Hematopoietic multipotent progenitor cell (in vitro differentiated cells): ENCODE measurements at regions not wholly inside any gene's neighbourhood (a gene's known extent, or its start where the extent isn't known, plus 50 kb on each side); places are given as distances from the start of the nearest gene placed in this dataset.
"Not testable (repeated sequence)": the region's sequence is repeated elsewhere in the genome, so short reads cannot be mapped to it uniquely, and the experiment has no call there.

ENCODE experiments used
- DNase-seq, 3 donors: peaks; one replicate each; pipeline ENCODE4 v3.0.0-alpha.2; 2011 to 2015; ENCODE audit warnings: low read depth in 2 of 3, low spot score in 2 of 3

- no peak for DNase-seq
Measured at GRCh38 chrX:462853-463252, 76.1 kb upstream of the PPP2R3B start.

- no peak for DNase-seq
Measured at GRCh38 chrX:465418-466215, 78.9 kb upstream of the PPP2R3B start.

- DNase-seq = not testable (repeated sequence)
Measured at GRCh38 chrX:466836-467235, 80.1 kb upstream of the PPP2R3B start.

GRCh38 chrX:467686-468085 lies 81.0 kb upstream of the PPP2R3B start:
- not testable (repeated sequence) for DNase-seq

GRCh38 chrX:468979-469378 lies 82.3 kb upstream of the PPP2R3B start:
- no peak for DNase-seq

- no peak for DNase-seq
Measured at GRCh38 chrX:470686-471085, 84.0 kb upstream of the PPP2R3B start.

- DNase-seq = no peak
Measured at GRCh38 chrX:471281-471680, 84.6 kb upstream of the PPP2R3B start.

GRCh38 chrX:472275-472674 lies 85.6 kb upstream of the PPP2R3B start:
- DNase-seq = not testable (repeated sequence)

- no peak for DNase-seq
Measured at GRCh38 chrX:475926-476723, 89.4 kb upstream of the PPP2R3B start.

- no peak for DNase-seq
Measured at GRCh38 chrX:476724-477075, 90.0 kb upstream of the PPP2R3B start.

GRCh38 chrX:477441-478012 lies 90.8 kb upstream of the PPP2R3B start:
- DNase-seq = no peak

- DNase-seq = no peak
Measured at GRCh38 chrX:479273-479981, 92.7 kb upstream of the PPP2R3B start.

- DNase-seq = no peak
Measured at GRCh38 chrX:480861-481417, 94.2 kb upstream of the PPP2R3B start.

- no peak for DNase-seq
Measured at GRCh38 chrX:482192-482701, 95.5 kb upstream of the PPP2R3B start.

GRCh38 chrX:482702-483203 lies 96.0 kb upstream of the PPP2R3B start:
- no peak for DNase-seq

GRCh38 chrX:485368-485767 lies 98.7 kb upstream of the PPP2R3B start:
- DNase-seq = no peak

GRCh38 chrX:486325-486724 lies 99.6 kb upstream of the PPP2R3B start:
- no peak for DNase-seq

- no peak for DNase-seq
Measured at GRCh38 chrX:487836-488235, 101.1 kb upstream of the PPP2R3B start.

- no peak for DNase-seq
Measured at GRCh38 chrX:489820-490219, 103.1 kb upstream of the PPP2R3B start.
